OCI-M1 (cell line): ENCODE measurements at regions not wholly inside any gene's neighbourhood (a gene's known extent, or its start where the extent isn't known, plus 50 kb on each side); places are given as distances from the start of the nearest gene placed in this dataset.

ENCODE experiments used
- DNase-seq: peaks from one replicate; lab custom pipeline; 2025; lab: John Stamatoyannopoulos, UW

GRCh38 chr10:43971981-43972380 is 323.3 kb upstream of the ZNF32 start:
- DNase-seq: no peak

GRCh38 chr10:43971306-43971705 is 322.6 kb upstream of the ZNF32 start:
- DNase-seq: no peak

GRCh38 chr10:43970717-43971116 is 322.0 kb upstream of the ZNF32 start:
- no peak for DNase-seq

- no peak for DNase-seq
Observed at GRCh38 chr10:43970018-43970698, 321.5 kb upstream of the ZNF32 start.

GRCh38 chr10:43969506-43969905 is 320.8 kb upstream of the ZNF32 start:
- DNase-seq: no peak

GRCh38 chr10:43968961-43969360 is 320.3 kb upstream of the ZNF32 start:
- DNase-seq: no peak

GRCh38 chr10:43968076-43968475 is 319.4 kb upstream of the ZNF32 start:
- no peak for DNase-seq

- DNase-seq: no peak
Observed at GRCh38 chr10:43966571-43966965, 317.9 kb upstream of the ZNF32 start.

- no peak for DNase-seq
Observed at GRCh38 chr10:43965918-43966570, 317.4 kb upstream of the ZNF32 start.

GRCh38 chr10:43965033-43965917 is 316.6 kb upstream of the ZNF32 start:
- DNase-seq: no peak

GRCh38 chr10:43964486-43964885 is 315.8 kb upstream of the ZNF32 start:
- no peak for DNase-seq

GRCh38 chr10:43963793-43964425 is 315.2 kb upstream of the ZNF32 start:
- DNase-seq: no peak

GRCh38 chr10:43963379-43963778 is 314.7 kb upstream of the ZNF32 start:
- DNase-seq: no peak

GRCh38 chr10:43962346-43963191 is 313.9 kb upstream of the ZNF32 start:
- DNase-seq: no peak

- DNase-seq: no peak
Observed at GRCh38 chr10:43961523-43962345, 313.1 kb upstream of the ZNF32 start.

GRCh38 chr10:43960981-43961380 is 312.3 kb upstream of the ZNF32 start:
- DNase-seq: no peak

GRCh38 chr10:43960477-43960876 is 311.8 kb upstream of the ZNF32 start:
- DNase-seq: no peak

GRCh38 chr10:43960135-43960415 is 311.4 kb upstream of the ZNF32 start:
- DNase-seq: no peak

- no peak for DNase-seq
Observed at GRCh38 chr10:43959364-43960134, 310.9 kb upstream of the ZNF32 start.

- DNase-seq: no peak
Observed at GRCh38 chr10:43958964-43959363, 310.3 kb upstream of the ZNF32 start.
